Forelimb muscle (tissue), 1 donor: ENCODE measurements at regions not wholly inside any gene's neighbourhood (a gene's known extent, or its start where the extent isn't known, plus 50 kb on each side); places are given as distances from the start of the nearest gene placed in this dataset.

Experiments used
- DNase-seq: peaks from one replicate; pipeline ENCODE4 v3.0.0-alpha.2; 2013; ENCODE audit warnings: low read depth

DNA sequence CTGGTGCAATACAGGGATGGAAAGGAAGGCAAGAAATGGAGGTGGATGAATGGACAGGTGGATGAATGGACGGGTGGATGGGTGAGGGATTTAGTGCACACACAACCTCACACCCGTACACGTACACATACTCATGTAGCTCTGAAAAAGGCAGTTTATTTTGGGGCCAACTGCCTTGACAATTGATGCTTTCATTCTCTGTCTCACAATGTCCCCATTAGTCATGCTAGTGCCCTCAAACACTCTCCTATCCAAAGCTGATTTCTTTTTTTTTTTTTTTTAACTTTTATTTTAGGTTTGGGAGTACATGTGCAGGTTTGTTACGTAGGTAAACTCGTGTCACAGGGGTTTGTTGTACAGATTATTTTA is 495.0 kb downstream of the DMAC1 start:
- DNase-seq = no peak

DNA sequence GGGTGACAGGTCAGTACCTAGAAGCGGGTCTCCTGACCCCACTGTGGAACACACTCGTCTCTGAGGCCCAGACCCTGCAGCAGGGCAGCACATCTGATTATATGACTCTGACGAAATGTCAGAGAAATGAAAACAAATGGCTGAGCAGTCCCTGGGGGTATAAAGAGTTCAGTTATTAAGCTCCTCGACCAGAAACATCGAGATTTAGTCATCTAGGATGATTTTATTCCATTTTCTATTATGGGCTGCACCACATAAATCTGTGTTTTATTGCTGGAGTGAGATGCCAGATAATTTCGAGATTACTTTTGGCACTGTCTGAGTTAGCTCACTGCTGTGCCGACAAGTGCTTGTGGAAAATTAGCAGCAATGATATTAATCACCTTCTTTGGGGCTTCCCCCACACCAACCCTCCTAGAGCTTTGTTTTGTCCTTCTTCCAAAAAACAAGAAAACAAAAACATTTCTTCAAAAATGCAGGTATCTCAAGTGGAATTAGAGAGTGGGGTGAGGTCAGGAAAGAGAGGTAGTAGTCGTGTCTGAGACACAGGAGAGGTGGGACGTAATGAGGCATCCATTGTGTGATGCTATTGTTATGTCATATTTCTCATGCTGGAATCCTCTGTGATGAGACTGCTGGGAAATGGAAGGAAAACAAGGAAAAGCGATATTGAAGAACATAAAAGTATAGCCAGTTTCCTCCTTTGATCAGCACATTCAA is 495.5 kb downstream of the DMAC1 start:
- DNase-seq = no peak

DNA sequence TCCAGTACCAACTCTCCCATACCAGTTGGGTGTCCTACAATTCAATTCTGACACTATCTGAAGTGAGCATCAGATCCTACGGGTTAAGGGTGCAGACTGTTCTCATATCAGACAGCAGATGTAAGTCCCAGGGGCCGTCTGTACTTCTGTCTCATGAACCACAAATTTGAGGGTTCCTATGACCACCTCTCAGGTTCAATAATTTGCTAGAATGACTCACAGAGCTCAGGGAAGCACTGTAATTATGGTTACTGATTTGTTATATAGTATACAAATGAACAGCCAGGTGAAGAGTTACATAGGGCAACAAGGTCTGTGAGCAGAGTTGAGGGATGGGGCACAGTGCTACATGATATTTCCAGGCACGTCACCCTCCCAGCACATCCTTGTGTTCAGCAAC is 499.1 kb downstream of the DMAC1 start:
- no peak for DNase-seq

DNA sequence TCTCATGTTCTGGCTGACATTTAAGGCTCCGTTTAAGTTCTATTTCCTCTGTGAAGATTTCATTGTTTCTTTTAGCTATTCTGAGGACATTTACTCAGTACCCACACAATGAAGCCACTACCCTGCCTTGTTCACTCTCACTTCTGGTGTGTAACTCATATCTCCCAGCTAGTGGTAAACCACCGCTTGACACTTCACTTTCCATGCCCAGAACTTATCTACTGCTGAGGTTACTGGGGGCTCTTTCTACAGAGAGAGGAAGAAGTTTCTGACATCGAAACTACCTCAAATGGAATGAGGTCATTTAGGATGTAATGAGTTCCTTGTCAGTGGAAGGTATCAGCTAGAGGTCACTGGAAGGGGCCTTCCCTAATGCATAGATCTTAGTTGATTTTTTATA is 501.5 kb downstream of the DMAC1 start:
- DNase-seq = no peak

DNA sequence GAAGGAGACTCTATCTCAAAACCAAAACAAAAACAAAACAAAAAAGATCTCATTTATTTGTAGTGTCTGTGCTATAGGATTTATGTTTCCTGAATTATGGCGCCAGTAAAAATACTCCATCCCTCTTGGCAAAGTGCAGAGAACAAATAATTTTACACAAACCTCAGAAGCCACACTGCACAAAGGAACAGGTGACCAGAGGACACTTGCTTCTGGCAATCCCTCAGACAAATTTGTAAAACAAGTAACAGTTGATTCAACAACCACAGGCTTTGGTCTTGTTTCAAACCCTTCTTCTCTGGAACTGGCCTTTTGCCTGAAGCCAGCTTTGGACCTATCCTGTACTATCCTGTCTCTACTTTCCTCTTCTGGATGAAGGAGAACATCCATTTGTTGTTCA is 502.1 kb downstream of the DMAC1 start:
- no peak for DNase-seq

DNA sequence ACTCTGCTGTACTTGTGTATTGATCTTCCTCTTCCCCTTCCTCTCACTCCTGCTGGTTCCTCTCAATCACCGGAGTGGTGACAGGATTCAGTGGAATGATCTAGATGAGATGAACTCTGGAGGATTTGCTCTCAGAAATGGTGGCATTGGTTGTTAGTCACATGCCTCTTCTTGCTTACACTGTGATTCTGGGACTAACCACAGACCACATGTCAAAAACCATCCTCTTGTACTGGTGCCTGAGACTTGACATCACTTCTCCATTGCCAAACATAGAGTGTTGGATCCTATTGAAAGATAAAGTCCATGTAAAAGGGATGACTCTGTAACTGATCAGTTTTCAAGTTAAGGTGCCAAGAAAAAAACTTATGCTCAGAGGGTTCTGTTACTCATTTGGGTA is 506.5 kb downstream of the DMAC1 start:
- no peak for DNase-seq

DNA sequence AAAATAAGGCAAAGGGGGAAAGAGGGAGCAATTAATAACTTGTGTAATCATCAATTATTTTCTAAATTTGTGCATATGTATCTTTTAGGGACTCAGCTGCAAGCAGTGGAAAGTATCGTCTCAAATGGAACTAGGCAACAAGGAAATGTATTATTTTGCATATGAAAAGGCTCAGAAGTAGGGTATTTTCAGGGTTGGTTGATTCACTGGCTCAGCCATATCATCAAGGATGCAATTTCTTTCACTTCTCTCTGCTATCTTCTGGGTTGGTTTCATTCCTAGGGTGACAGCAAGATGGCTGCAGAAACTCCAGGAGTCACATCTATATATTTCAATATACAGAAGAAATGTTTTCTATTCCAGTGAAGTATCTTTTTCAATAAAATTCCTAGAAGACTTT is 509.8 kb downstream of the DMAC1 start:
- no peak for DNase-seq

DNA sequence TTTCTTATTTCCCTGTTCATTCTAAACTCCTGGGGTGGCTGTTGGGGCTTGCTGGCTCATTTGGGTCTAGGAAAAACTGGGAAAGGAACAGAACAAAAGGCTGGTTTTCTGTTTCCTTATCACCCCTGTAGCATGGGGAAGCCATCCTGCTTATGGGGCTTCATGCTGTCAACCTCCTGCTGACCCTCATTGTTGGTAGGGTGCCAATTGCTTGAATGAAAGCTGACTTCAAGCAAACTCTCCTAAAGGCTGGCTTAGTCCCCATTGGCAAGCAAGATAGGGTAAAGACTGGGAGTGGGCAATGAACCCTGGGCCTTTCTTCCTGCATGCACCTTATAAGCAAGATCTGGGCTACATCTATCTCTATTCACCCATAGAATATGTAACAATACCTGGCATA is 511.6 kb downstream of the DMAC1 start:
- DNase-seq = no peak

DNA sequence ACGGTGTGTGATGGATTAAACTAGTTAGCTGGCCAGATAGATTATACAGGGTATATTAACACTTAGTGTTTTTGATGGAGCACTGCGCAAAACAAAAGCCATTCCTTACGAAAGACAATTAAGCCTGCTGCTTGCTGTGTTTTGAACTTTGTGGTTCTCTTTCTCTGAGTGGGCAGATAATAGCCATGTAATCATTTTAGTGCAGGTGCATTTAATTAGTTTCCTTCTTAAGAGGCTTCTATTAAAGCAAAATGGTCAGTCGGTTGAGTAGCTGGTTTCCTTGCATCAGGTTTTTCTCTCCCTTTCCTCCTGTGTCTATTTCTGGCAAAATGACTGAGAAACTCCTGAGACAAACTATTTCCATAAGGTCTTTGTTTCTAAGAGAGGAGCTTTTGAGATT is 512.5 kb downstream of the DMAC1 start:
- DNase-seq = no peak

DNA sequence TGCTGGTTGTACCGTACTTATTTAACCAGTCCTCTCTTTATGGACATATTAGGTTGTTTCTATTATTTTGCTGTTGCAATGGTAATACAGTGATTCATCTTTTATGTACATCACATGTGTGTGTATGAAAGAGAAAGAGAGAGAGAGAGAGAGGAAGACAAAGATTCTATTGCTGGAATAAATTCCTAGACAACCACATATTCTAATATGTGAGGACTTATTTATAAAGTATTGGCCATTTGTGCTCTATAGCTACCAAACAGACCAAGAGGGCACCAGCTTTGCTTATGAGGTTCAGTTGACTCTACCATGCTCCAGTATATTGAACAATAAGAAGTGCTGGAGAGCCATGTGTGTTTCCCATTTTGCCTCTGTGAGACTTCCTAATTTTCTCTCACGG is 513.5 kb downstream of the DMAC1 start:
- DNase-seq = no peak

DNA sequence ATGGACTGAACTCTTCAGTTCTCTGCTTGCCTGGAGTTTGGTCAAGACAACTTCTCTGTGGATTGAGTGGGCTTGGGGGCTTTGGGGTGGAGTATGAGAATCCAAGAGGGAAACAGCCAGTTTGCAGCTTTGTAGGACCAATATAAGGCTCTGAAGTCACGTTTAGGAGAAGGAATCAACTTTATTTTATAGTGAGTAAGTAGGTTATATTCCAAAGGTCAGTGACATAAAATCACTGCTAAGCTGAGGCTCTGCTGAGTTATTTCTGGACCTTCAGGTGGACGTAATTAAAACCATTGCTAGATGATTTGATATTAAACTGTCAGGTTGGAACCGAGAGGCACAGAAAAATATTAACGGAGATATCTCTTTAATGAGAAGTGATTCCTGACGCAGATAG is 514.4 kb downstream of the DMAC1 start:
- no peak for DNase-seq

DNA sequence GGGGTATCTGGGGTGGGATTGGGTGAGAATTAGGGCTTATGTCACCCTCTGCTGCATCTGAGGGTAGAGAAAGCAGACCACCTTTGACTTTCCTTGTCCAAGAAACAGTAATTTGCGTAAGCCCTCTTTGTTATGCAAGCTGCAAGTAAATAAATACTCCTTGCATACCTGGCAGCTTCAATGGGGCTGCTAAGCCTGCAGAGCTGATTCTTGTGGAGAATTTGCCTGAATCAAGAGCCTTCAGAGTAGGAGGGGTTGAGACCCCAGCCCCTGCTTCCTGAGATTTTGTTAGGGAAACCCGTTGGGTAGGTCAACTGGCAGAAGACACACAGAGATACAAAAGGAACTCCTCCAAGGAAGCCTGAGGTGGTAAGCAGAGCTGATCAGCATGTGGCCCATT is 515.1 kb downstream of the DMAC1 start:
- DNase-seq = no peak

DNA sequence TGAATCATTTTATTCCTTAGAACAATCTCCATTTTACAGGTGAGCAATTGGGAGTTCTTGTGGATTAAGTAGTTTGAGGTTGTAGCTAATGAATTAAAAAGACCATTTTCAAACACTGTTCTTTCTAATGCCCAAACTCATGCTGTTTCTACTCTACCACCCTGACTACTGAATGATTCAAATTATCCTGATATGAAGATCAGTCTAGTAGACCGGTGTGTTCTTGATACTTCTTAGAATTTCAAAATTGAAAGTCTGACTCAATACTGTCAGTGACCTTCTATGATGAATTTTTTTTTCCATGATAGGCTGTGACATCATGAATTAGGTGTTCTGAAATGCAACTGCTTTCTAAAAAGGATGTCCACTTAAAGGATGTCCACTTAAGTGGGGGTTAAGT is 515.5 kb downstream of the DMAC1 start:
- DNase-seq = no peak

DNA sequence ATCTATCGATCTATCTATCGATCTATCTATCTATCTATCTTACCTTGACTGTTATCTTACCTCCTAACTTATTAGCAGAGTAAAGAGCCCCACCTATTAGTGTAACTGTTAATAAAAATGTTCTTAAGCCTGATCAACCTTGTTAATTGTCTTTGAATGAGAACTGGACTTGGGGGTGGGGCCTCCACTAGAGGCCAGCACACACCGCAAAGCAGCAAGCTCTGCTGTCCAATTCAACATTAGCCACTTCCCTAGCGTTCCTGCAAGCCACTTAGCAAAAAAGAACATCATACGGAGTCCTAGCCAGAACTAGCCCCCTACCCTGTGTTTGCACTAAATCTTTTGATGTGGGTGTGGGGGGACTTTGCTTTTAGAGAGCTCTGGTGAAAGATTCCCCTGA is 515.8 kb downstream of the KDM4C start:
- no peak for DNase-seq

DNA sequence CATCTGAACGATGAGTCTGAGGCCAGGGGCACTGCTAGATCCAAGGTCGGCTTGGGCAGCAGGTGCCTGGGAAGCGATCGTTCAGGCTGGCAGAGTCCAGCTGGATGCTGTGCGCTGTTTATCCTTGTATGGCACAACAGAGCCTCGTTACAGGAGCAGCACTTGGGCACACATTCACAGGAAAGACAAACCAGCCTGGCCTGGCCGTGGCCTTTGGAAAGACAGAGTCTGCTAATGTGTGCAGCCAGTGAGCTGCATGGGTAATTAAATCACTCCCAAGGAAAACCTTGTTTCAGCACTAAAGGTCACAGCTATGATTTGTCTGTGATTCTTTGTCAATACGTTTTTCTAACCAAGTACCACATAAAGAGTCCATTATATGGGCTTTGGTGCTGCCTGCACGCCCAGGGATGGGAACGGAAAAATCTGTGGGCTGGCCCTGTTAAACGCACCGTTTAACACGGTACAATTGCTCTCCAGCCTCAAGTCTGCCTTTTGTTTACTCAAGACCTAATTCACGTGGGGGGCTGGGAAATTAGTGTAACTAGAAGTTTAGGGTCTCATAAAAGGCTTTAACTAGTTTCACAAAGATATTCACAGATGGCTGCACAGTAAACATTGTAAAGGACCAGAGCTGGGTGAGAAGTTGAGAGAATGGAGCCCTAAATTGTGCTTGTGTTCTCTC is 509.3 kb downstream of the KDM4C start:
- DNase-seq = no peak

DNA sequence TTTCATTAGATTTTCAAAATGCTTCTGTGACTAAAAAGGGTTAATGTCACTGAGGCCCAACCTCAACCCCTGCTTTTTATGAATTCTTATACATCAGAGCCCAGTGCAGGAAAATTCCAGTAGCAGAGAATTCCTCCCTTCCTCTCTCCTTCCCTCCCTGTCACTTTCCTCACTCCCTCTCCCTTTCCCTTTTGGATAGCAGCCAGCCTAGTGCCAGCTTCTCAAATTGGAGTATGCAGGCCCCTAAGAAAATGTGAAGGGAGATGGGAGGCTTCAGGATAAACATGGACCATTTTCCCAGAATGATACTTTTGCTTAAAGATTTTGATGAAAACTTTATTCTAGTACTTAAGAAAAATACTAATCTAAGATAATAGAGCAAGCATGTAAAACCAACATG is 507.4 kb downstream of the KDM4C start:
- no peak for DNase-seq

DNA sequence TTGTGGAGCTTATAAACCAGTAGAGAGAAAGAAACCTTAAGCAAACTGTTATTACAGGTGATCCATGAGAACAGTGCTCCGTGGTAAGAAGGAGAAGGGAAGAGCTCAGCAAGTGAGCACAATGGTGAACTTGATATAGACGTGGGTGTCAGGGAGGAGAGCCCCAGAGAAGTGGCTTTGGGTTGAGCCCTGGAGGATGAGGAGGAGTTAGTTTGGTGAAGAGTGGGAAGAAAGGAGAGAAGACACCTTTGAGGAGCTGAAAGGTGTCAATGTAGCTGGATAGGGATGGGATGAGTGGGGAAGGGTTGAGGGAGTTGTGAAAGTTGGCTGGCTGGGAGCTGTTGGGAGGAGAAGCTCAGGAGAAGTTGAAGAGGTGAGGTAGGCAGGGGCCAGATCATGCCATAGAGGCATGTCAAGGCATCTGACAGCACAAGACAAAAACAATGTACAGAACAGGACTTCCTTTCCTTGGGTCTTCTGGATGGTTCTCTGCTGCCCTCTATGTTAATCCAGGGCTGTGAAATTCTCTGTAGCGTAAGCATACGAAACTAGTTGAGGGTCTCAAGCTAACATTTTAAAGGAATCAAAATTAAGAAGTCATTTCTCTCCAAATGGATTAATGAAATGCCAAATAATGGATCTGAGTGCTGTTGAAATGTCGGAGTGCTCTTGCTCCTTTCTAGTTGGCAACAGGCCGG is 501.9 kb downstream of the KDM4C start:
- DNase-seq = no peak

DNA sequence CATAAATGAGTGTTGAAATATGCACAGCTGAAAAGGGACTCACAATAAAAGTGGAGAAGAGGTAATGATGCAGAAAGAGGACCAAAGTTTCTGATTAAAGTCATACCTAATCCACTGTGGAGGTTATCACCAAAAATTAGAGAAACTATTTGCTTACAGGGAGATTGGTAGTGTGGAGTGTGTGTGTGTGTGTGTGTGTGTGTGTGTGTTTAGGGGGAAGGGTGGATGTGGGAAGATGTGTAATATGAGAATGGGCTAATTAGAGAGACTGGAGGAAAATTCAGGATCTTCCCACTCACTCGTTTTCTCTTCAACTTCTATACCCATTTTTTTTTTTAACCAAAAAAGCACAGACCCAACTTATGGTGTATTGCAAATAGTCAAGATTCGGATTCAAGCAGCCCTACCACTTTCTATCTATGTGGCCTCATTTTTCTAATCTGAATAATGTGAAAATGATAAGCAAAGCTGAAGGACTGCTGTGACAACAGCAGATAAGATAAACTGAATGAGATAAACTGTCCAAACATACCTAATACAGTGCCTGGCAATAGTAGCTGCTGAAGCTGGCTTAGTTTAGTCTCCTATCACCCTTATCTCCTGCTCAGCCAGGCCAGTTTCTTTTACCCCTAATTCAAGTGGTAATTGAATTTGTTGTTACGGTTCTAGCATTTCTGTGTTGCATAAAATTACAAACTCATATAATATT is 501.1 kb downstream of the KDM4C start:
- no peak for DNase-seq

DNA sequence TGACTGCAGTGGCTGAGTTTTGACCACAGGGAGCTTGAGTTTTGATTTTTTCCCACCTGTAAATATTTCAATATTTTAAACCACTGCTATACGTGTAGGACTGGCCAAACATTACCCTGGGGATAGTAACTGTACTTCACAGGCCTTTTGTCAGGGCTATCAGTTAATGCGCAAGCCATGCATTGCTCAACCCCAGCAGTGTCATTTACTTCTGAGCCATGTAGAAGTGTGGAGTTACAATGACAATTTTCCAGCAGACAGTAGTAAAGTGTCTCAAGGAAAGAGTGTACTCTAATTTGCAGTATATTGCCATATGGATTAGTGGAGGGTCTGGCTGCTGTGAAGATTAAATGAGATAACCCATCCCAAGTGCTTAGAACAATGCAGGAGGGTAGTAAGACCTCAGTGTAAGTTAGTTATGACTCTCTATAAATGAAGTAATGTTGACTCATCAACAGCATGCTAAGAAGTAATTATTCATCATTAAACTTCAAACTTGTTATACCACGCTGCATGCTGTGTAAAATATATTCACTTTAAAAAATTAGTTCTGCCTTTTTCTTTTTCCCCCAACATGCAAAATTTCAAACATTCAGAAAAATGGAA is 489.2 kb downstream of the KDM4C start:
- DNase-seq = no peak

DNA sequence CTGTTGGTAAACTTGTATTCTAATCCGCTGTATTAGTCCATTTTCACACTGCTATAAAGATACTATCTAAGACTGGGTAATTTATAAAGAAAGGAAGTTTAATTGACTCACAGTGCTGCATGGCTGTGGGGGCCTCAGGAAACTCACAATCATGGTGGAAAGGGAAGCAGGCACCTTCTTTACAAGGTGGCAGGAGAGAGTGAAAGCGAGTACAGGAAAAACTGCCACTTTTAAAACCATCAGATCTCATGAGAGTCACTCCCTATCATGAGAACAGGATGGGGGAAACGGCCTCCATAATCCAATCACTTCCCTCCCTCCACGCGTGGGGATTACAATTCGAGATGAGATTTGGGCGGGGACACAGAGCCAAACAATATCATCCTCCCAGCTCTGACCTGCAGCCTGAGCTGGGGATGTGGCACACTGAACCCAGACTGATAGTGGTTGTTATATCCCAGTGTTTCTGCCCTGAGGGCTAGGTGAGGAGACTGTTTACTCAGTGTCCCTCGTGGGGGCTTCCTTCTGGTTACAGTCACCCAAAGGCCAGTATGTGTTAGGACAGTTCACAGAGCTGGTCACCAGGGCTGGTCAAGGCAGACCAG is 488.3 kb downstream of the KDM4C start:
- DNase-seq = no peak

DNA sequence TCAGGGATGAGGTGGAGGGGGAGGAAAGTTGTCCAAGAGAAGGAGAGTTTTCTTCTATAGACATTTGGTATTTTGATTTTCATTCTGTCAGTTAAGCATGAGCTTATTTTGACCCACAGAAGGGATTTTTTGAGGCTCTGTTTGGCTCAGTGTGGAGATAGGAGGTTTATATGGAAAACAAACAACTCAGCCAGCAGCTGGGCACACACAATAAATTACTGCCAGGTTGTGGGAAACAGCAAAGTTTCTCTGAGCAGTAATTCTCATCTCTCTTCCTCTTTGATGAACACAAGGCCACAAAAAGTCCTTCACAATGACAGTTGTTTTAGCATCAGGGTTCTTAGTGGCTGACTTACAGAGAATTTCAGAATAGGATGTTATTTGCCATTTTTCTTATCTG is 486.1 kb downstream of the KDM4C start:
- DNase-seq = no peak

DNA sequence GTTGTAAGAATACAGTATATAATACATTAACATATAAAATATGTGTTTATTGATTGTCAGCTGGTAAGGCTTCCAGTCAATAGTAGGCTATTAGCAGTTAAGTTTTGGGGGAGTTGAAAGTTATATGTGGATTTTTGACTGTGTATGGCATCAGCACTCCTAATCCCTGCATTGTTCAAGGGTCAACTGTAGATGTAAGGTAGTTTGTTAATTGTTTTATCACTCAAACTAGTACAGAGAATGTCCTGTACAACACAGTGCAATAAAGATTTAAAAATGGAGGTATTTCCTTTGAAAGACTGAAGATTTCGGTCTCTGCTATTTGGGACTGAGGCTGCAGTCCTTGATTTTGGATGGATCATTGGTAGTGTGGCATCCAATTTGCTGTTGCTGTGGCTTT is 484.4 kb downstream of the KDM4C start:
- DNase-seq = no peak
